CD4-positive, CD25-positive, alpha-beta regulatory T cell (primary cell): ENCODE measurements at regions not wholly inside any gene's neighbourhood (a gene's known extent, or its start where the extent isn't known, plus 50 kb on each side); places are given as distances from the start of the nearest gene placed in this dataset.
"Not testable (repeated sequence)": the region's sequence is repeated elsewhere in the genome, so short reads cannot be mapped to it uniquely, and the experiment has no call there.

ENCODE experiments used
- ATAC-seq, 2 donors: fragments of 150-1000 bp; cut with Tn5 transposase; one replicate each; pipeline ENCODE4 v1.10.0; 2021; ENCODE audit warnings: low read depth in 2 of 2, moderate number of reproducible peaks in 2 of 2, moderate library complexity in 1 of 2
- DNase-seq, 3 donors: peaks; one replicate each; pipeline versions ENCODE4 v3.0.0 to v3.0.0-alpha.2; 2012 to 2022; ENCODE audit warnings: mixed read lengths in 1 of 3
- H3K27ac ChIP-seq: one replicate; pipeline ENCODE4 v1.7.0; 2013; ENCODE audit warnings: mild to moderate bottlenecking, low read length; ENCODE audit not compliant: insufficient read depth, poor library complexity, severe bottlenecking
- H3K27me3 ChIP-seq: one replicate; pipeline ENCODE4 v1.7.0; 2013; ENCODE audit warnings: low read length; ENCODE audit not compliant: control insufficient read depth, insufficient read depth
- H3K36me3 ChIP-seq: one replicate; pipeline ENCODE4 v1.7.0; 2013; ENCODE audit warnings: mild to moderate bottlenecking, low read length, moderate library complexity; ENCODE audit not compliant: control insufficient read depth, insufficient read depth
- H3K4me1 ChIP-seq: 2 replicates; pipeline ENCODE4 v1.7.0; 2013; ENCODE audit warnings: mild to moderate bottlenecking, low read length; ENCODE audit not compliant: insufficient read depth, control insufficient read depth, poor library complexity, severe bottlenecking
- H3K4me3 ChIP-seq: one replicate; pipeline ENCODE4 v1.7.0; 2013; ENCODE audit warnings: low read depth, mild to moderate bottlenecking, low read length, moderate library complexity
- H3K9me3 ChIP-seq, 2 experiments: 1 replicate in 1 of 2; 2 replicates in 1 of 2; pipeline ENCODE4 v1.7.0; 2013; ENCODE audit warnings: low read length in 2 of 2, mild to moderate bottlenecking in 1 of 2, moderate library complexity in 1 of 2; ENCODE audit not compliant: control insufficient read depth in 2 of 2
- H3K27ac Mint-ChIP-seq, 3 donors: one replicate each; pipeline ENCODE4 v1.8.0; 2020 to 2022; ENCODE audit warnings: mild to moderate bottlenecking in 3 of 3, mixed read lengths in 3 of 3, moderate library complexity in 2 of 3
- H3K27me3 Mint-ChIP-seq: one replicate; pipeline ENCODE4 v1.8.0; 2022; ENCODE audit warnings: mild to moderate bottlenecking, mixed read lengths
- H3K36me3 Mint-ChIP-seq: one replicate; pipeline ENCODE4 v1.8.0; 2020; ENCODE audit warnings: mixed read lengths
- H3K4me1 Mint-ChIP-seq, 4 donors: one replicate each; pipeline ENCODE4 v1.8.0; 2020 to 2022; ENCODE audit warnings: mixed read lengths in 4 of 4, mild to moderate bottlenecking in 1 of 4
- H3K4me3 Mint-ChIP-seq, 4 donors: one replicate each; pipeline ENCODE4 v1.8.0; 2020 to 2022; ENCODE audit warnings: mild to moderate bottlenecking in 4 of 4, mixed read lengths in 4 of 4, moderate library complexity in 3 of 4
- H3K9me3 Mint-ChIP-seq, 7 donors: one replicate each; pipeline ENCODE4 v1.8.0; 2020 to 2022; ENCODE audit warnings: mixed read lengths in 7 of 7, mild to moderate bottlenecking in 3 of 7, moderate library complexity in 2 of 7

GRCh38 chr20:22836877-22837276 lies 198.2 kb upstream of the SSTR4 start:
- Histone ChIP-seq H3K9me3 (no peaks in the 10 kb centered on the region), H3K4me3 (no peak overlapping the region), H3K4me1 (no peaks in the 10 kb centered on the region), H3K27me3 (no peaks in the 10 kb centered on the region), H3K27ac (no peak overlapping the region), H3K36me3 (no peaks in the 10 kb centered on the region)
- H3K36me3 Mint-ChIP-seq = no peaks in the 10 kb centered on the region
- ATAC-seq (no peak), DNase-seq (no peak)
- no peak overlapping the region for H3K4me3 Mint-ChIP-seq
- no peaks in the 10 kb centered on the region for H3K4me1 Mint-ChIP-seq
- H3K9me3 Mint-ChIP-seq = peaks cover 0 to 3% (median 2%) of the 10 kb centered on the region in 7 donors
- no peaks in the 10 kb centered on the region for H3K27me3 Mint-ChIP-seq
- H3K27ac Mint-ChIP-seq = no peak overlapping the region

GRCh38 chr20:22838001-22838400 lies 197.1 kb upstream of the SSTR4 start:
- no peaks in the 10 kb centered on the region for H3K9me3 ChIP-seq
- DNase-seq (no peak), ATAC-seq (no peak)
- no peaks in the 10 kb centered on the region for H3K4me1 ChIP-seq
- H3K36me3 Mint-ChIP-seq = no peaks in the 10 kb centered on the region
- H3K4me3 Mint-ChIP-seq = no peak overlapping the region
- no peak overlapping the region for H3K4me3 ChIP-seq
- H3K27ac ChIP-seq = no peak overlapping the region
- H3K27me3 Mint-ChIP-seq = no peaks in the 10 kb centered on the region
- no peak overlapping the region for H3K27ac Mint-ChIP-seq
- no peaks in the 10 kb centered on the region for H3K27me3 ChIP-seq
- H3K36me3 ChIP-seq = no peaks in the 10 kb centered on the region
- peaks cover 0 to 3% (median 0%) of the 10 kb centered on the region in 7 donors for H3K9me3 Mint-ChIP-seq
- H3K4me1 Mint-ChIP-seq = no peaks in the 10 kb centered on the region

- no peak overlapping the region for H3K27ac Mint-ChIP-seq
- no peak overlapping the region for H3K27ac ChIP-seq
- H3K9me3 Mint-ChIP-seq = peaks cover 0 to 3% (median 1%) of the 10 kb centered on the region in 7 donors
- no peaks in the 10 kb centered on the region for H3K4me1 Mint-ChIP-seq
- ATAC-seq (no peak), DNase-seq (no peak)
- H3K9me3 ChIP-seq = no peaks in the 10 kb centered on the region
- H3K27me3 Mint-ChIP-seq = no peaks in the 10 kb centered on the region
- no peaks in the 10 kb centered on the region for H3K27me3 ChIP-seq
- H3K4me1 ChIP-seq = no peaks in the 10 kb centered on the region
- H3K4me3 Mint-ChIP-seq = no peak overlapping the region
- H3K36me3 ChIP-seq = no peaks in the 10 kb centered on the region
- H3K36me3 Mint-ChIP-seq = no peaks in the 10 kb centered on the region
- no peak overlapping the region for H3K4me3 ChIP-seq
Measured at GRCh38 chr20:22841846-22842245, 193.3 kb upstream of the SSTR4 start.

- H3K27ac ChIP-seq = no peak overlapping the region
- no peak overlapping the region for H3K27ac Mint-ChIP-seq
- no peak for ATAC-seq
- H3K36me3 ChIP-seq = no peaks in the 10 kb centered on the region
- DNase-seq = no peak
- no peaks in the 10 kb centered on the region for H3K9me3 ChIP-seq
- no peaks in the 10 kb centered on the region for H3K27me3 Mint-ChIP-seq
- no peaks in the 10 kb centered on the region for H3K4me1 ChIP-seq
- H3K4me3 ChIP-seq = no peak overlapping the region
- no peaks in the 10 kb centered on the region for H3K4me1 Mint-ChIP-seq
- peaks cover 0 to 4% (median 1%) of the 10 kb centered on the region in 7 donors for H3K9me3 Mint-ChIP-seq
- H3K27me3 ChIP-seq = no peaks in the 10 kb centered on the region
- no peak overlapping the region for H3K4me3 Mint-ChIP-seq
- no peaks in the 10 kb centered on the region for H3K36me3 Mint-ChIP-seq
Measured at GRCh38 chr20:22842793-22843192, 192.3 kb upstream of the SSTR4 start.

- Histone ChIP-seq H3K27ac (no peak overlapping the region), H3K4me1 (no peaks in the 10 kb centered on the region), H3K36me3 (no peaks in the 10 kb centered on the region), H3K4me3 (no peak overlapping the region), H3K27me3 (no peaks in the 10 kb centered on the region), H3K9me3 (no peaks in the 10 kb centered on the region)
- no peak overlapping the region for H3K27ac Mint-ChIP-seq
- ATAC-seq = no peak
- H3K36me3 Mint-ChIP-seq = no peaks in the 10 kb centered on the region
- no peaks in the 10 kb centered on the region for H3K27me3 Mint-ChIP-seq
- H3K4me1 Mint-ChIP-seq = no peaks in the 10 kb centered on the region
- H3K9me3 Mint-ChIP-seq = peaks cover 0 to 6% (median 3%) of the 10 kb centered on the region in 7 donors
- no peak overlapping the region for H3K4me3 Mint-ChIP-seq
- DNase-seq = no peak
Measured at GRCh38 chr20:22844959-22845358, 190.2 kb upstream of the SSTR4 start.

- peaks cover 0 to 6% (median 3%) of the 10 kb centered on the region in 7 donors for H3K9me3 Mint-ChIP-seq
- no peaks in the 10 kb centered on the region for H3K27me3 Mint-ChIP-seq
- ATAC-seq (no peak), DNase-seq (no peak)
- H3K4me3 Mint-ChIP-seq = no peak overlapping the region
- H3K27ac Mint-ChIP-seq = no peak overlapping the region
- H3K36me3 Mint-ChIP-seq = no peaks in the 10 kb centered on the region
- no peak overlapping the region for H3K4me3 ChIP-seq
- no peak overlapping the region for H3K27ac ChIP-seq
- no peaks in the 10 kb centered on the region for H3K36me3 ChIP-seq
- H3K9me3 ChIP-seq = no peaks in the 10 kb centered on the region
- no peaks in the 10 kb centered on the region for H3K27me3 ChIP-seq
- H3K4me1 Mint-ChIP-seq = no peaks in the 10 kb centered on the region
- H3K4me1 ChIP-seq = no peaks in the 10 kb centered on the region
Measured at GRCh38 chr20:22846863-22847262, 188.2 kb upstream of the SSTR4 start.

GRCh38 chr20:22848364-22848763 lies 186.7 kb upstream of the SSTR4 start:
- no peak overlapping the region for H3K27ac ChIP-seq
- no peaks in the 10 kb centered on the region for H3K9me3 ChIP-seq
- H3K4me3 ChIP-seq = no peak overlapping the region
- Mint-ChIP-seq H3K9me3 (peaks cover 0 to 6% (median 3%) of the 10 kb centered on the region in 7 donors), H3K4me3 (no peak overlapping the region), H3K27me3 (no peaks in the 10 kb centered on the region), H3K4me1 (no peaks in the 10 kb centered on the region), H3K27ac (no peak overlapping the region), H3K36me3 (no peaks in the 10 kb centered on the region)
- H3K4me1 ChIP-seq = no peaks in the 10 kb centered on the region
- ATAC-seq (no peak), DNase-seq (no peak)
- H3K27me3 ChIP-seq = no peaks in the 10 kb centered on the region
- H3K36me3 ChIP-seq = no peaks in the 10 kb centered on the region

GRCh38 chr20:22851679-22852346 lies 183.3 kb upstream of the SSTR4 start:
- H3K4me3 Mint-ChIP-seq, H3K4me1 ChIP-seq, H3K27ac ChIP-seq, H3K36me3 Mint-ChIP-seq, H3K27ac Mint-ChIP-seq, H3K9me3 ChIP-seq, H3K27me3 Mint-ChIP-seq, H3K9me3 Mint-ChIP-seq, DNase-seq, H3K4me1 Mint-ChIP-seq, H3K36me3 ChIP-seq, H3K4me3 ChIP-seq, ATAC-seq, H3K27me3 ChIP-seq: not testable (repeated sequence)
